Testis (tissue), 2 donors: ENCODE measurements at regions not wholly inside any gene's neighbourhood (a gene's known extent, or its start where the extent isn't known, plus 50 kb on each side); places are given as distances from the start of the nearest gene placed in this dataset.

Experiments used
- POLR2A ChIP-seq: fragments of 450-650 bp; IDR thresholded peaks from one replicate; pipeline ENCODE4 v1.6.1; 2017; ENCODE audit warnings: antibody characterized with exemption, mild to moderate bottlenecking, moderate library complexity
- TF ChIP-seq, protein P1 (sequence below), 3 experiments: fragments of 450-650 bp in 2 of 3; fragments of 200-600 bp in 1 of 3; sonication (generic) in 1 of 3; IDR thresholded peaks; one replicate each; pipeline ENCODE4 v1.5.1; 2016 to 2019; ENCODE audit warnings: antibody characterized with exemption in 3 of 3, mild to moderate bottlenecking in 2 of 3, moderate library complexity in 1 of 3

DNA sequence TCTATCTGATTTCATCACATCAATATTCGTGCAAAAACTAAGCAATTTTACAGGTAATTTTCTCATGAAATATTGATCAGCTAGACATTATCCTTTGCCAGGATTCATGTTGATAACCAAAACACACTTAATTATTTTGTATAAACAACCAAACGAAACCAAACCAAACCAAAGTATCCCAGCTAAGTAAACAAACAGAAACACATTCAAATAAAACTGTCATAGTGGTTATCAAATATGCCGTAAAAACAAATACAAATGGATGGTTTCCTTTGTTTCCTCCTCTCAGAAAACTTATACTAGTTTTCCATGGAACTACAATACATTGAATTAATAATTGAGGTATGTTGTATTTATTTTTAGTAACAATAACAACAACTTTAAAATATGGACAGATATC is 777.4 kb downstream of the DSC3 start:
- TF ChIP-seq, protein P1, sequence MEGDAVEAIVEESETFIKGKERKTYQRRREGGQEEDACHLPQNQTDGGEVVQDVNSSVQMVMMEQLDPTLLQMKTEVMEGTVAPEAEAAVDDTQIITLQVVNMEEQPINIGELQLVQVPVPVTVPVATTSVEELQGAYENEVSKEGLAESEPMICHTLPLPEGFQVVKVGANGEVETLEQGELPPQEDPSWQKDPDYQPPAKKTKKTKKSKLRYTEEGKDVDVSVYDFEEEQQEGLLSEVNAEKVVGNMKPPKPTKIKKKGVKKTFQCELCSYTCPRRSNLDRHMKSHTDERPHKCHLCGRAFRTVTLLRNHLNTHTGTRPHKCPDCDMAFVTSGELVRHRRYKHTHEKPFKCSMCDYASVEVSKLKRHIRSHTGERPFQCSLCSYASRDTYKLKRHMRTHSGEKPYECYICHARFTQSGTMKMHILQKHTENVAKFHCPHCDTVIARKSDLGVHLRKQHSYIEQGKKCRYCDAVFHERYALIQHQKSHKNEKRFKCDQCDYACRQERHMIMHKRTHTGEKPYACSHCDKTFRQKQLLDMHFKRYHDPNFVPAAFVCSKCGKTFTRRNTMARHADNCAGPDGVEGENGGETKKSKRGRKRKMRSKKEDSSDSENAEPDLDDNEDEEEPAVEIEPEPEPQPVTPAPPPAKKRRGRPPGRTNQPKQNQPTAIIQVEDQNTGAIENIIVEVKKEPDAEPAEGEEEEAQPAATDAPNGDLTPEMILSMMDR (IDR thresholded peaks at IDR 0.05), result no peak
- TF ChIP-seq POLR2A, result no peak
